K562 (cell line): ENCODE measurements at regions not wholly inside any gene's neighbourhood (a gene's known extent, or its start where the extent isn't known, plus 50 kb on each side); places are given as distances from the start of the nearest gene placed in this dataset.

Experiments
- ATAC-seq: fragments of 200-7000 bp; cut with Tn5 transposase; 3 replicates; pipeline ENCODE4 v1.9.1; 2020; ENCODE audit warnings: moderate library complexity
- BruUV-seq: library from RNA; stranded (reverse); fragments of 400-500 nt; replicated peaks from 2 replicates; lab custom pipeline; 2021; lab: Mats Ljungman, UMichigan
- CTCF ChIA-PET: fragments of 300-600 bp; formaldehyde crosslinking; extraction: SDS; loops from one replicate; lab custom pipeline; 2021; ENCODE audit warnings: low intra/inter-chr PET ratio; lab: Yijun Ruan, JAX
- POLR2A ChIA-PET: fragments of 300-600, 350-650 bp; sonication (Branson Sonifier 250); formaldehyde crosslinking; extraction: SDS; loops from one replicate; lab custom pipeline; 2021; ENCODE audit warnings: antibody characterized with exemption, inconsistent platforms; lab: Yijun Ruan, JAX
- DNase-seq, 4 experiments: peaks; one replicate each; pipeline versions ENCODE4 v3.0.0 to v3.0.0-alpha.2; 2011 to 2018; ENCODE audit warnings: low spot score in 3 of 4, mixed read lengths in 3 of 4; ENCODE audit errors: extremely low read depth in 1 of 4
- FAIRE-seq: peaks from 2 replicates; lab custom pipeline; 2011; peaks lifted over from hg19 to GRCh38; lab: Jason Lieb, UNC
- H2AFZ ChIP-seq: 2 replicates; pipeline ENCODE4 v1.6.0; 2011; ENCODE audit warnings: low read depth, low read length, control low read depth, inconsistent platforms
- H3K27ac ChIP-seq: fragments of 200-600 bp; 3 replicates; pipeline ENCODE4 v1.8.0; 2011; ENCODE audit warnings: low read depth, mild to moderate bottlenecking, control low read depth, inconsistent platforms, low read length, moderate library complexity, mixed read lengths; ENCODE audit errors: extremely low read depth
- H3K27me3 ChIP-seq, 2 experiments: fragments of 300-600 bp in 1 of 2; 2 replicates in 1 of 2; 3 replicates in 1 of 2; pipeline versions ENCODE4 v1.6.0 to v1.8.0; 2011; ENCODE audit warnings: inconsistent platforms in 2 of 2, low read length in 2 of 2, mild to moderate bottlenecking in 1 of 2, mixed read lengths in 1 of 2, moderate library complexity in 1 of 2; ENCODE audit not compliant: control insufficient read depth in 2 of 2, insufficient read depth in 2 of 2
- H3K36me3 ChIP-seq: fragments of 300-600 bp; 3 replicates; pipeline ENCODE4 v1.8.0; 2011; ENCODE audit warnings: mild to moderate bottlenecking, low read length, inconsistent platforms; ENCODE audit not compliant: control insufficient read depth, insufficient read depth
- H3K4me1 ChIP-seq, 2 experiments: fragments of 200-600 bp in 1 of 2; replicated peaks in 1 of 2; 2 replicates in 1 of 2; 3 replicates in 1 of 2; pipeline versions ENCODE4 v1.5.1 to v1.8.0; 2011; ENCODE audit warnings: inconsistent platforms in 2 of 2, low read length in 2 of 2, mild to moderate bottlenecking in 1 of 2, mixed read lengths in 1 of 2, moderate library complexity in 1 of 2; ENCODE audit not compliant: control insufficient read depth in 2 of 2, insufficient read depth in 2 of 2
- H3K4me2 ChIP-seq: 2 replicates; pipeline ENCODE4 v1.6.1; 2011; ENCODE audit warnings: low read length, control low read depth, inconsistent platforms, mixed read lengths; ENCODE audit not compliant: insufficient read depth
- H3K4me3 ChIP-seq: fragments of 200-600 bp; sonication (generic), shearing (Covaris generic); 2 replicates; pipeline ENCODE4 v1.5.1; 2016; ENCODE audit warnings: control low read depth, inconsistent platforms
- H3K79me2 ChIP-seq: fragments of 200-600 bp; 3 replicates; pipeline ENCODE4 v1.8.0; 2011; ENCODE audit warnings: low read length, inconsistent platforms; ENCODE audit not compliant: control insufficient read depth, insufficient read depth
- H3K9ac ChIP-seq, 2 experiments: 2 replicates each; pipeline versions ENCODE4 v1.6.0 to v1.6.1; 2011; ENCODE audit warnings: low read depth in 2 of 2, low read length in 2 of 2, control low read depth in 1 of 2, inconsistent platforms in 1 of 2, mild to moderate bottlenecking in 1 of 2, mixed read lengths in 1 of 2; ENCODE audit not compliant: insufficient read depth in 1 of 2
- H3K9me1 ChIP-seq: one replicate; pipeline ENCODE4 v1.6.0; 2011; ENCODE audit warnings: inconsistent platforms, mild to moderate bottlenecking, low read length, moderate library complexity; ENCODE audit not compliant: control insufficient read depth, insufficient read depth
- H3K9me3 ChIP-seq: replicated peaks from 2 replicates; pipeline ENCODE4 v1.5.1; 2011; ENCODE audit warnings: low read depth, low read length, inconsistent platforms; ENCODE audit not compliant: control insufficient read depth, insufficient read depth
- H4K20me1 ChIP-seq: replicated peaks from 2 replicates; pipeline ENCODE4 v1.6.1; 2011; ENCODE audit warnings: low read length, inconsistent platforms, mixed read lengths; ENCODE audit not compliant: control insufficient read depth, insufficient read depth
- ATF2 ChIP-seq: sonication (generic); formaldehyde crosslinking; IDR thresholded peaks from 2 replicates; pipeline ENCODE4 v1.8.1; 2022; ENCODE audit warnings: missing genetic modification reagents
- MAX ChIP-seq: sonication (generic); formaldehyde crosslinking; IDR thresholded peaks from 2 replicates; pipeline ENCODE4 v1.9.0; 2022; ENCODE audit warnings: mild to moderate bottlenecking, missing genetic modification reagents
- NBN ChIP-seq: fragments of 450-650 bp; IDR thresholded peaks from 2 replicates; pipeline ENCODE4 v1.6.1; 2016; ENCODE audit warnings: low read depth, mild to moderate bottlenecking
- SIN3A ChIP-seq, 2 experiments: fragments of 150-350 bp in 1 of 2; IDR thresholded peaks; 2 replicates each; pipeline ENCODE4 v1.6.1; 2011 to 2016; ENCODE audit warnings: borderline replicate concordance in 2 of 2, low read depth in 2 of 2, low read length in 2 of 2, mild to moderate bottlenecking in 2 of 2, moderate library complexity in 2 of 2; ENCODE audit not compliant: control insufficient read depth in 1 of 2
- SP2 ChIP-seq: IDR thresholded peaks from 2 replicates; pipeline ENCODE4 v1.6.1; 2011; ENCODE audit warnings: mild to moderate bottlenecking, low read depth, low read length, moderate library complexity; ENCODE audit not compliant: poor library complexity, severe bottlenecking; ENCODE audit errors: extremely low read depth
- STAT6 ChIP-seq: sonication (generic); formaldehyde crosslinking; IDR thresholded peaks from 2 replicates; pipeline ENCODE4 v1.8.1; 2023; ENCODE audit warnings: mild to moderate bottlenecking, missing genetic modification reagents
- XRCC4 ChIP-seq: IDR thresholded peaks from one replicate; pipeline ENCODE4 v1.6.1; 2011; ENCODE audit not compliant: insufficient read depth, insufficient read length; ENCODE audit errors: extremely low read depth
- YBX1 ChIP-seq: fragments of 450-650 bp; IDR thresholded peaks from 2 replicates; pipeline ENCODE4 v1.7.1; 2016; ENCODE audit warnings: mild to moderate bottlenecking
- ZNF41 ChIP-seq: fragments of 250-450 bp; sonication (Bioruptor Pico); conservative IDR thresholded peaks from 2 replicates; pipeline ENCODE4 v1.4.0; 2020; ENCODE audit warnings: mild to moderate bottlenecking
- WGBS: fragments of 100-300 bp; shearing (Covaris generic); methylation state at CpG from one replicate; pipeline ENCODE4 v1.1.6; 2016; ENCODE audit warnings: low coverage, mixed read lengths; ENCODE audit not compliant: insufficient coverage; ENCODE audit errors: missing lambda C conversion rate; 5-methylcytosine and 5-hydroxymethylcytosine counted together
- in situ Hi-C: fragments of 300-500 bp; cut with MboI; formaldehyde crosslinking; loops from 4 replicates; pipeline ENCODE4 v1.15.0; 2018; ENCODE audit warnings: inconsistent platforms, mixed read lengths
- intact Hi-C: fragments of 100-400 bp; cut with micrococcal nuclease; formaldehyde crosslinking; loops from 2 replicates; pipeline ENCODE4 v1.14.2; 2022

- ATAC-seq (no peak), FAIRE-seq (no peak), DNase-seq (no peak)
- no peak overlapping the region for H3K27ac ChIP-seq
- ChIA-PET CTCF (no interaction called here), POLR2A (no interaction called here)
- H3K27me3 ChIP-seq: peaks cover 7 to 42% of the 10 kb centered on the region in 2 experiments; a peak in 3 of 5 replicates
- H3K4me1 ChIP-seq: no peaks in the 10 kb centered on the region
- TF ChIP-seq NBN (no peak), SIN3A (IDR thresholded peaks at IDR 0.05; ENCODE audit: borderline replicate concordance in 2 of 2, control insufficient read depth in 1 of 2, low read depth in 2 of 2, low read length in 2 of 2) (no peak), XRCC4 (no peak), ATF2 (no peak), STAT6 (CRISPR knock-in tag) (no peak), SP2 (no peak), MAX (CRISPR knock-in tag) (no peak), YBX1 (no peak), ZNF41 (no peak)
- H3K9me1 ChIP-seq: no peaks in the 10 kb centered on the region
- H3K9ac ChIP-seq: no peak overlapping the region
- 8% methylated on average over 13 of the region's 15 CpGs for whole genome bisulfite sequencing
- no peaks in the 10 kb centered on the region for H3K9me3 ChIP-seq
- H2AFZ ChIP-seq: no peak overlapping the region
- no peaks in the 10 kb centered on the region for H3K79me2 ChIP-seq
- H3K4me3 ChIP-seq: no peak overlapping the region
- no peak overlapping the region for H3K4me2 ChIP-seq
- H4K20me1 ChIP-seq: no peaks in the 10 kb centered on the region
- intact Hi-C loops: no loop called here
- BruUV-seq: no TSS peak
- no peaks in the 10 kb centered on the region for H3K36me3 ChIP-seq
- in situ Hi-C loops: no loop called here
These were observed 107.2 kb upstream of the STC2 start for GRCh38 chr5:173435447-173435846.
